ENCODE measurements at regions not wholly inside any gene's neighbourhood (a gene's known extent, or its start where the extent isn't known, plus 50 kb on each side); places are given as distances from the start of the nearest gene placed in this dataset.

- Histone ChIP-seq H3K9me2 (replicated peaks; ENCODE audit: low read length) (no peaks in the 10 kb centered on the region), H3K4me2 (ENCODE audit: low read length) (no peak overlapping the region), H3F3A (ENCODE audit: low read length, unreplicated experiment) (no peaks in the 10 kb centered on the region), H3K27ac (ENCODE audit: low read length) (no peak overlapping the region), H3K36me3 (ENCODE audit: low read depth, low read length) (no peaks in the 10 kb centered on the region), H2AFZ (ENCODE audit: low read length) (no peak overlapping the region), H3K4me1 (ENCODE audit: insufficient read depth, low read length) (peaks cover 1% of the 10 kb centered on the region), H3K9ac (ENCODE audit: low read length) (no peak overlapping the region), H3K4me3 (ENCODE audit: low read length) (no peak overlapping the region), H3K9me3 (ENCODE audit: low read length) (no peaks in the 10 kb centered on the region), H3K27me3 (ENCODE audit: low read length) (no peaks in the 10 kb centered on the region), H3K79me2 (ENCODE audit: low read length) (no peaks in the 10 kb centered on the region), H4K20me1 (ENCODE audit: low read length) (no peaks in the 10 kb centered on the region)
- TF ChIP-seq, protein P1, sequence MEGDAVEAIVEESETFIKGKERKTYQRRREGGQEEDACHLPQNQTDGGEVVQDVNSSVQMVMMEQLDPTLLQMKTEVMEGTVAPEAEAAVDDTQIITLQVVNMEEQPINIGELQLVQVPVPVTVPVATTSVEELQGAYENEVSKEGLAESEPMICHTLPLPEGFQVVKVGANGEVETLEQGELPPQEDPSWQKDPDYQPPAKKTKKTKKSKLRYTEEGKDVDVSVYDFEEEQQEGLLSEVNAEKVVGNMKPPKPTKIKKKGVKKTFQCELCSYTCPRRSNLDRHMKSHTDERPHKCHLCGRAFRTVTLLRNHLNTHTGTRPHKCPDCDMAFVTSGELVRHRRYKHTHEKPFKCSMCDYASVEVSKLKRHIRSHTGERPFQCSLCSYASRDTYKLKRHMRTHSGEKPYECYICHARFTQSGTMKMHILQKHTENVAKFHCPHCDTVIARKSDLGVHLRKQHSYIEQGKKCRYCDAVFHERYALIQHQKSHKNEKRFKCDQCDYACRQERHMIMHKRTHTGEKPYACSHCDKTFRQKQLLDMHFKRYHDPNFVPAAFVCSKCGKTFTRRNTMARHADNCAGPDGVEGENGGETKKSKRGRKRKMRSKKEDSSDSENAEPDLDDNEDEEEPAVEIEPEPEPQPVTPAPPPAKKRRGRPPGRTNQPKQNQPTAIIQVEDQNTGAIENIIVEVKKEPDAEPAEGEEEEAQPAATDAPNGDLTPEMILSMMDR (conservative IDR thresholded peaks at IDR 0.05; ENCODE audit: low read depth, low read length) = no peak
- TF ChIP-seq EZH2phosphoT487 (IDR thresholded peaks at IDR 0.05; ENCODE audit: borderline replicate concordance, low read length) (no peak), EZH2 (IDR thresholded peaks at IDR 0.05; ENCODE audit: low read length, unreplicated experiment) (no peak)
- POLR2A ChIA-PET (ENCODE audit: unreplicated experiment) = no interaction called here
- DNase-seq (no peak), ATAC-seq (no peak)
- CTCF ChIA-PET = no interaction called here
- BruUV-seq (replicated peaks) = no TSS peak
- intact Hi-C loops (cut with micrococcal nuclease) = no loop called here
These were observed 368.5 kb upstream of the NT5C1B start for GRCh38 chr2:18957909-18958308.

DNA sequence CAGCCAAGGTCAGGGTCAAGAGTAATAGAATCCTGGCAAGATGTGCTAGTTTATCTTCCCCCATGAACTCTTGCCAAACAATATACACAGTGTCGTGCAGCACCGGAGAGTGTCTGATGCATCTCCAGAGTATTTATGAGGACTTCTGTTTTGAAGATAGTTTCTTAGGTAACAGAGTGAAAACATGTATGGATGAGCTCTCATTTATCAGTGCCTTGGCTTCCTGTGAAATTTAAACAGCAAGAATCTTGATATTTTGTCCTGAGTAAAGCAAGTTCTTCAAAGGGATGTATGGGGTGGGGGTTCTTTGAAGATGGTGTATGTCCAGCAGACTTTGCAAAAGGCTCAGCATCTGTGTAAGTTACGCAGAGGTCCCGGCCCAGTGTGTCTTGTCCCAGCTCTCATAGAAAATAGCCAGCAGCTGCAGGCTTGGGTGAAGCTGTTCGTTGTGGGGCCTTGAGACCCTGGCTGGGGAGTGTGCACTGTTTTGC is 361.0 kb upstream of the NT5C1B start:
- Histone ChIP-seq H3K4me2 (ENCODE audit: low read length) (peak overlapping the region; percentile 26; the same call in 1 of the 2 replicates), H3K4me3 (ENCODE audit: low read length) (no peak overlapping the region), H3F3A (ENCODE audit: low read length, unreplicated experiment) (no peaks in the 10 kb centered on the region), H3K79me2 (ENCODE audit: low read length) (no peaks in the 10 kb centered on the region), H3K27me3 (ENCODE audit: low read length) (no peaks in the 10 kb centered on the region), H2AFZ (ENCODE audit: low read length) (no peak overlapping the region), H4K20me1 (ENCODE audit: low read length) (no peaks in the 10 kb centered on the region), H3K27ac (ENCODE audit: low read length) (no peak overlapping the region), H3K9ac (ENCODE audit: low read length) (no peak overlapping the region), H3K4me1 (ENCODE audit: insufficient read depth, low read length) (peaks cover 23% of the 10 kb centered on the region), H3K9me2 (replicated peaks; ENCODE audit: low read length) (no peaks in the 10 kb centered on the region), H3K36me3 (ENCODE audit: low read depth, low read length) (no peaks in the 10 kb centered on the region), H3K9me3 (ENCODE audit: low read length) (no peaks in the 10 kb centered on the region)
- POLR2A ChIA-PET (ENCODE audit: unreplicated experiment) = no interaction called here
- CTCF ChIA-PET = no interaction called here
- DNase-seq (peak; percentile 60), ATAC-seq (peak; percentile 64)
- BruUV-seq (replicated peaks) = no TSS peak
- intact Hi-C loops (cut with micrococcal nuclease) = no loop called here
- TF ChIP-seq EZH2 (IDR thresholded peaks at IDR 0.05; ENCODE audit: low read length, unreplicated experiment) (no peak), EZH2phosphoT487 (IDR thresholded peaks at IDR 0.05; ENCODE audit: borderline replicate concordance, low read length) (no peak)
- TF ChIP-seq, protein P1 (conservative IDR thresholded peaks at IDR 0.05; ENCODE audit: low read depth, low read length) = no peak

DNA sequence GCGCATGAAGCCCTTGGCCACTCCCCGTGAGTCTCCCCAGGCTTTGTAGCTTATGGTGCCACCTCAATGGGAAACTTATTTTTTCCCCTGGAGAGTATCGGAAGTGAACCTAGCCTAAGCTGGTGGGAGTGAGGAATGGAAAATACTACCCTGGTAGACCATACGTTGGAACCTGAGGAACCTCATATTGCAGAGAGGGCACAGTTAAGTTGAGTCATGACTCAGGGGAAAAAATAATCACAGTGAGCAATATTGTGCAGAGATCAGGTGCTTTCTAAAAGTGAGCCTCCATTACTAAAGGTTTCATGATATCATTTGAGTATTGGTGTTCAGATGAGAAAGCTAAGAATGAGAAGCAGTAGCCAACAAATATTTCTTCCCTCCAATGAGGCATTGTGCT is 360.5 kb upstream of the NT5C1B start:
- TF ChIP-seq EZH2phosphoT487 (IDR thresholded peaks at IDR 0.05; ENCODE audit: borderline replicate concordance, low read length) = no peak
- TF ChIP-seq, protein P1 (conservative IDR thresholded peaks at IDR 0.05; ENCODE audit: low read depth, low read length) = no peak
- no peak for TF ChIP-seq EZH2 (IDR thresholded peaks at IDR 0.05; ENCODE audit: low read length, unreplicated experiment)
- no TSS peak for BruUV-seq (replicated peaks)
- H3K4me2 ChIP-seq (ENCODE audit: low read length) = peak overlapping the region; percentile 26; the same call in 1 of the 2 replicates
- no peaks in the 10 kb centered on the region for H4K20me1 ChIP-seq (ENCODE audit: low read length)
- no peaks in the 10 kb centered on the region for H3K9me3 ChIP-seq (ENCODE audit: low read length)
- no peak overlapping the region for H3K4me3 ChIP-seq (ENCODE audit: low read length)
- intact Hi-C loops (cut with micrococcal nuclease) = no loop called here
- no peaks in the 10 kb centered on the region for H3K79me2 ChIP-seq (ENCODE audit: low read length)
- H3K9ac ChIP-seq (ENCODE audit: low read length) = no peak overlapping the region
- DNase-seq (peak; percentile 13), ATAC-seq (no peak)
- H2AFZ ChIP-seq (ENCODE audit: low read length) = no peak overlapping the region
- peaks cover 23% of the 10 kb centered on the region for H3K4me1 ChIP-seq (ENCODE audit: insufficient read depth, low read length)
- H3F3A ChIP-seq (ENCODE audit: low read length, unreplicated experiment) = no peaks in the 10 kb centered on the region
- H3K27me3 ChIP-seq (ENCODE audit: low read length) = no peaks in the 10 kb centered on the region
- ChIA-PET CTCF (no interaction called here), POLR2A (ENCODE audit: unreplicated experiment) (no interaction called here)
- H3K27ac ChIP-seq (ENCODE audit: low read length) = peak overlapping the region; percentile 5; the same call in 1 of the 2 replicates
- H3K36me3 ChIP-seq (ENCODE audit: low read depth, low read length) = no peaks in the 10 kb centered on the region
- H3K9me2 ChIP-seq (replicated peaks; ENCODE audit: low read length) = no peaks in the 10 kb centered on the region
